Ecto neural progenitor cell (in vitro differentiated cells): ENCODE measurements at regions not wholly inside any gene's neighbourhood (a gene's known extent, or its start where the extent isn't known, plus 50 kb on each side); places are given as distances from the start of the nearest gene placed in this dataset.
"Not testable (repeated sequence)": the region's sequence is repeated elsewhere in the genome, so short reads cannot be mapped to it uniquely, and the experiment has no call there.

Experiments
- DNase-seq: peaks from one replicate; pipeline ENCODE4 v3.0.0-alpha.2; 2018; ENCODE audit warnings: low spot score

DNA sequence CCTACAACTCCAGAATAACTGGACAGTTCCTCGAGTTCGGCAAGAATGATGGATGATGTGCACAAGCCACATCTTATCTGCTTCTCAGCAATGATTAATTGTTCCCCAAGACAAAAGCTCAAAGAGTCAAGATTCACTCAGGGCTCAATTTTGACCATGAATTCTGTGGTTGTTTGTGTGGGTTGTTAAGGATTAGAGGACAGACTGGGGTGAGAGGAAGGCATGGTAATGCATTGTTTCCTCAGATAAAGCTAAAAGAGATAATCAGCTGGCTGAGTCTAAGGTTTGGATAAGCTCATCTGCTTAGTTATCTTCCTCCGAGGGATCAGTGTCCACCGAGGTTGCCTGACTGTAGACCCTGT lies 161.0 kb downstream of the CPEB2 start:
- DNase-seq = no peak

DNA sequence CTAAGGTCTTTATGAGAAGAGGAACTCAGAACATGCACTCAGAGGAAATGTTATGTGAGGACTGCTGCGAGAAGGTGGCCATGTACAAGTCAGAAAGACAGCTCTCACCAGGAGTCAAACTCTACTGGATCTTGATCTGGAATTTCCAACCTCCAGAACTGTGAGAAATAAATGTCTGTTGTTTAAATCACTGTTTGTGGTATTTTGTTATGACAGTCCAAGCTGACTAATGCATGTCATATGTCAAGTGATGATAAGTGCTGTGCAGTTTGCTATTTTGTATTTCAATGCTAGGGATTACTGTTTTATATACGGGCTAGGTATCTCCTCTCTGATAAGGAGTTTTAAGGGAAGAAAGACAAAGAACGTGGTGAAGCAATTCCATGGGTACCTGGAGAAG lies 162.3 kb downstream of the CPEB2 start:
- no peak for DNase-seq

DNA sequence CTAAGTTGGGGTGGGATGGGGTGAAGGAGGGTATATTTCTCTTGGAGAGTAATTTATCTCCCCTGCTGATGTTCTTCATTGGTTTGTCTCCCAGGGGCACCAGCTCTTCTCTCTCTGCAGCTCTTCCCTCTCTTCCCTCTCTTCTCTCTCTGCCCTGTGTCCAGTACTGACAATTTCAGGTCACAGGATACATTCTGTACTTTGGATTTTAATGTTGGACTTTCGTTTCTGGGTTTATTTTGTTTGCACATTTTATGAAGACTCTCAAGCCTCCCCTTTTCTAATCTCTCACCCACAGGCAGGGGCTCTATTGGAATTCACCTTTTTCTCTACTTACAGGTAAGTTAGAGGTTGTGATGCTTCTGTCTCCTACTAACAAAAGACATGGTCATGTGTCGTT lies 165.5 kb downstream of the CPEB2 start:
- no peak for DNase-seq

DNA sequence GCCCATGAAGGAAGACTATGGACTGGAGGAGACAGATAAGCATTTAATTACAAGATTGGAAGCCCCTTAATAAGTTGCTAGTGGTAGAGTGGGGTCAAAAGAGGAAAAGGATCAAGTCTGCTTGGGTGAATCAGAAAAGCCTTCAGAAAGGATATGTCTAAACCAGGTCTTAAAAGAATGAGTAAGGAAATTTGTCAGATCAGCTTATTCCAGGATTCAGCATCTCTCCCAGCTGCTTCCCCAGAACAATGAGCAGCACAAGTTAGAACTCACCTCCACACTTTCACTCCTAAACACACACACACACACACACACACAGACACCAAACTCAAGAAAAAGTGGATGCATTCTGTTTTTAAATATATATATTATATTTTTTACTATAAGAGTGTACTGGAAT lies 166.5 kb downstream of the CPEB2 start:
- DNase-seq = no peak

DNA sequence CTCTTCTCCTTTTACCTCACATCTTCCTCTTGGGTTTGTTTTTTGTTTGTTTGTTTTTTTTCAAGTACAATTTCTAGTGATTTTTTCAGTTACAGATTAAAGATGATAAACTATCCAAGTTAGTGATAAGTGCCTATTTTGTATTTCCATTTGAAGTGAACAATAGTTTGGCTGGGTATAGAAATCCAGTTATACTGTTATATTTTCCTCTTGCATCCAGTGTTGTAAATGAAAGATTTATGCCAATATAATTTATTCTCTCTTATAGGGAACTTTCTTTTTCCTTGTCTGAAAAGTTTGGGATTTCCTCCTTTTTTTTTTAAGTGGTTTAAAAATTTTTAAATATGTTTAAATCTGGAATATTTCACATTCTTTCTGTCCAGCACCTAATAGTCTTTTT lies 169.4 kb downstream of the CPEB2 start:
- DNase-seq = no peak

DNA sequence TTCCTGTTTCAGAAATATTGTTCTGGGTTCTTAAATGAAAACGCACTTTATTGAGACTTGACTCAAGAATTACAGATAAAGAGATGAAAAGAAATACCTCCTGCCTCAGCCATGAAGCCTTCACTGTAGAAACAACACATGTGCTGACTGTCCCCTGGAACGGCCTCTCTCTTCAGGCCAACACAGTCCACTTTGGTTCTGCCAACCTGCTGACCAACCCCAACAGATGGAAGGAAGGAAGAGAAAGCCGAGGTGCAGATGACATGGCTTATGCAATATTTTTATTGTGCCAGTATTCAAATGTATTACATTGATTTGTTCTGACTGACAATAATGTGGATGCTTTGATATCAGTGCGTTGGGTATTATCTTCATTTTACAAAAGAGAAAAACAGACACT lies 171.0 kb downstream of the CPEB2 start:
- no peak for DNase-seq

DNA sequence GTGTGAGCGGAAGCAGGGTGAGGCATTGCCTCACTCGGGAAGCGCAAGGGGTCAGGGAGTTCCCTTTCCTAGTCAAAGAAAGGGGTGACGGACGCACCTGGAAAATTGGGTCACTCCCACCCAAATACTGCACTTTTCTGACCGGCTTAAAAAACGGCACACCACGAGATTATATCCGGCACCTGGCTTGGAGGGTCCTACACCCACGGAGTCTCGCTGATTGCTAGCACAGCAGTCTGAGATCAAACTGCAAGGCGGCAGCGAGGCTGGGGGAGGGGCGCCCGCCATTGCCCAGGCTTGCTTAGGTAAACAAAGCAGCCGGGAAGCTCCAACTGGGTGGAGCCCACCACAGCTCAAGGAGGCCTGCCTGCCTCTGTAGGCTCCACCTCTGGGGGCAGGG lies 171.9 kb downstream of the CPEB2 start:
- DNase-seq = not testable (repeated sequence)

DNA sequence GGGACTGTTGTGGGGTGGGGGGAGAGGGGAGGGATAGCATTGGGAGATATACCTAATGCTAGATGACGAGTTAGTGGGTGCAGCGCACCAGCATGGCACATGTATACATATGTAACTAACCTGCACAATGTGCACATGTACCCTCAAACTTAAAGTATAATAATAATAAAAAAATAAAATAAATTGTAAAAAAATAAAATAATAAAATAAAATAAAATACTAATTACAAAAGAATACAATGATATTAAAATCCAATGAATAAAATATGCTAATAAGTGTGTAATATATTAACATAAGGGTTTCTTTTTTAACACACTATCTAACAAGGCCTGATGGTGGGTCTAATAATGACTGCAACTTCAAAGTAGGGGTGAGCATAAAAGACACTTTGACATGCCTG lies 177.6 kb downstream of the CPEB2 start:
- not testable (repeated sequence) for DNase-seq

DNA sequence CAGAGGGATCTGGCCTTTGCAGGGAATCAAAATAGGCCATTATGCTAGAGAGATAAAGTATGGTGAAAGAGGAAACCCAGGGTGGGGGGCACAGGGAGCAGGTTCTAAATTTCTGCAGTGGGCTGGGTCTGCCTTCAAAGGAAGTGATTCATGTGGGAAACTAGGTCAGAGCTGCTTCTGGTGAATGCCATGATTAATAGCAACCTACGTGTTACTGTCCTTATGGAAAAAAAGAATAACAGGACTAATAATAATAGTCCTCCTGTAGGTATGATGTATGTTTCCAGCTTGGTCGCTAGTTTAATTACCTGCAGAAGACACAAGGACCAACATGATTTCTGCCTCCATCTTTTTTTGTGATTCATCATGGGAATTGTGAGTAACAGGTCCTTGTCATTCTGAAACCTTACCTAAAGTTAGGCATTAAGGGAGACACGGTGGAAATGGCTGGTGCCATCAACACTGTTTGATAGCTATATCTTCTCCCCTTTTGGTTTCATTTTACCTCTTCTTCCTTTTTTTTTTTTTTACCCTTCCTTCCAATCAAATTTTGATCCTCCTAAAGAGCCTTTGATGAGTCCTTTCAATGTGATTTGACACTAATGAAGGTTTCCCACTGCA lies 180.4 kb downstream of the CPEB2 start:
- DNase-seq = no peak

DNA sequence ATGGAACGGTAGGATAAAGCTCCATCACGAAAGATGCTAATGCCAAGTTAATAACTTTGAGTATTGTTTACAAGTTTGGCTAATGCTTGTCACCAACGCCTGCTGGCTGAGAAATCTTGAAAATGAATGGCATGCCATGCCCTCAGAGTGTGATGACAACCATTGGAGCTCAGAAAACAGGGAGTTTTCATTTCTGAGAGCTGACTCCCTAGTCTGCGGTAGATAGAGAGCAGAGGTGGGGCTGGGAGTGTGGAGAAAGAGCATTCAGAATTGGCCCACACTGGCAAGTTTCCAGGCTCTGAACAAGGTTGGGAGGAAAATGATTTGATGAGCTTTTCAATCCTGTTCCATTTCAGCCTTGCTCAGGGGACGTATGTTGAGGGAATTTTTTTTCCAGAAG lies 183.9 kb downstream of the CPEB2 start:
- no peak for DNase-seq

DNA sequence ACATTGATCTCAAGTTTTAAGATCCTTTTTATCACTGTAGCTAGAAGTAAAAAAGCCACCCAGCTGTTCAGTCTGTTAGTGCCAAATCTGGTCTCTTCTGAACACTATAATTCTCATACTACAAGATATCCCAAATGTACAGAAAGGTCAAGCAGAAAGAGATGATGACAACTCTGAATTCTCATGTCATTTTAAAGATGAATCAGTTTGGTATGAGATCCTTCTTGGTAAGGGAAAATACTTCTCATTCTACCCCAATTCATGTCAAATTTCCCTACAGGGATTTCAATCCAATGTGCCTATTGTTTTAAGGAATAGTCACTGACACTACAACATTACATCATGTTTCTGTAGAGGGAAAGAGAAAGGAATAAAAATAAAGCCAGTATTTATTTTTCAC lies 184.5 kb downstream of the CPEB2 start:
- DNase-seq = no peak

DNA sequence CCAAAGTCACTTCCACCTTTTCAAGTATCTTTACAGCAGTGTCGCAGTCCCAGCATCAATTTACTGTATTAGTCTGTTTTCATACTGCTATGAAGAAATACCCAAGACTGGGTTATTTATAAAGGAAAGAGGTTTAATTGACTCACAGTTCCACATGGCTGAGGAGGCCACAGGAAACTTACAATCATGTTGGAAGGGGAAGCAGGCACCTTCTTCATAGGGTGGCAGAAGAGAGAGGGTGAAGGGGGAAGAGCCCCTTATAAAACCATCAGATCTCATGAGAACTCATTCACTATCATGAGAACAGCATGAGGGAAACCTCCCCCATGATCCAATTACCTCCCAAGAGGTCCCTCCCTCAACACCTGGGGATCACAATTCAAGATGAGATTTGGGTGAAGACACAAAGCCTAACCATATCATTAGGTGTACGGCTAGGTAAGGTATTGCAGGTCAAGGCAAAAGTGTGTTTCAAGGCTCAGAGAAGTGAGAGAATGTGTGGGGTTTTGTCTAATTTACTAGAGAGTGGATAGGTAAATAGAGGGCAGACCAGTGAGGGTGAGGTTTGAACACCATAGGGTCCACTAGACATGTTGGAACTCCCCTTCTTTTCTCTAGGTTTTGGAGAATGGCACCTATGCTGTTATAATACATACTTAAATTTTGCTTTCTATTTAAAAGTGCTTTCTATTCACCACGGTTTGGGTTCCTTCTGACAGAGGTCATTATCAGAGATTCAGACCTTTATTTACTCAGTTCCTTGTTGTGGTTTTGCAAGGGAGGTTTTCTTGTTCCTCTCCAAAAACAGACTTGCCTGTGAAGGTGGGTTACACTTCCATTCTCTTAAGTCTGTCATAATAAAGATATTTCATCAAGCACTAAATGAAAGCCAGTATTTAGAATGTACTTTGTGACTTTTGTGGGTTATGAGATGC lies 186.6 kb downstream of the CPEB2 start:
- no peak for DNase-seq

DNA sequence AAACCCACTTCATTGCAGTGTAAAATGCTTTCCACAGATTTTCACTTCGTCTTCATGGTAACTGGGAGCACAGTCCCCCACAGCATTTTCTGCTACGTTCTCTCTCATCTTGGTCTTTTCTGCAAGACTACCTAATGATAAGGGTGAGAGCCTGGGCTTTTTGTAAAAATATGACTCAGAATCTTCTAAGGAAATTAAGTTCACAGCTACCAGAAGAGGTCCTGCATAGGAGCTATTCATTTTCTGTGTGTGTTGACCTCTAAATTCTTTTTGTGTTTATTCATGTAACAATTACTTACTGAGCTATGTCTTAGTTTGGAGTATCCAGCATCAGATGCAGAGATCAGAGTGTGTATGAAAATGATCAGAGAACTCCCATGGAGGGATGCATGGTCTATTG lies 192.2 kb downstream of the CPEB2 start:
- no peak for DNase-seq

DNA sequence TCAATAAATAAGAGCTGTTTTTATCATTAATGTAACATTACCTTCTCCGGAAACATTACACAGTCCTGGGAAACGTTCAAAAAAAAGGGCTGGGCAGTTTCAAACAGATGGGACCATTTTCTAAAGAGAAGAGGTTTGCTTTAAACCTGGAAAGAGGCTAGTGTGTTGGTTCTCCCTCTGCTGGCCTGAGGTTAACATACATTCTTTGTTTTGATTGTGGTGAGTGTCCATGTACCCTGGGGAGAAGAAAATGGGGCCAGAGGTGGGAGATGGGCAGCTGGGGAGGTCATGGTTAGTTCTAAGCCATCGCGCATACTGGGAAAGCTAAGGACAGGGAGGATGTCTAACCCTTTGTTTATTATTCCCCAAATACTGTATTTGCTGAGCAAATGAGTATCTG lies 194.7 kb downstream of the CPEB2 start:
- DNase-seq = no peak

DNA sequence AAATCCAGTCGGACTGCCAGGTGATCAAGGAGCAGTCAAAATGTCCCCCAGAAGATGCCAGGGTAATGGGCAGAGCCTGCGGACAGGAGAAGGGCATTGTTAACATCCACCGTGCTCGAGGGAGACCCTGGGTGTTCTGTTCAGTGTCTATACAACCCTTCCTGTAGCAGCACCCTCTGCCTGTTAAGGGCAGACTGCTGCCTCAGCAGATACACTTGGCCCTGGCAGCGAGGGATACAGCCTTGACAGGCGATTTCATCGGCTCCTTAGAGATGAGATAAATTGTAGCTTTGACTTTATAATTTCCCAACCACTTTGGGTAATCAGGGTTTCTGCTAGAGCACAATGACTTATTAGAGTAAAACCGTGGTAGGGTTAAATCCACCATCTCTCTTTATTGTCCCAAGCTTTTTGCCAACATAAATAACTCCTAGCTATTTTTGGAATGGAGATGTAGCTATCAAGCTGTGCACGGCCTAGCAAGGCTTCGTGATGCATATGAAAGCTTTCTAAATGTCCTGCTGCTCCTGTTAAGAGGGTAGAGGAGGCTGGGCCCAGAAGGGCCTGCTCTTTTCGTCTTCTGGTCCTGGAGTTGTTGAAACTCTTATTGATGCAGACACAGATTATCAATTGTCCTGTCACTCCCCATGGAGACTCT lies 195.9 kb downstream of the CPEB2 start:
- DNase-seq = no peak

DNA sequence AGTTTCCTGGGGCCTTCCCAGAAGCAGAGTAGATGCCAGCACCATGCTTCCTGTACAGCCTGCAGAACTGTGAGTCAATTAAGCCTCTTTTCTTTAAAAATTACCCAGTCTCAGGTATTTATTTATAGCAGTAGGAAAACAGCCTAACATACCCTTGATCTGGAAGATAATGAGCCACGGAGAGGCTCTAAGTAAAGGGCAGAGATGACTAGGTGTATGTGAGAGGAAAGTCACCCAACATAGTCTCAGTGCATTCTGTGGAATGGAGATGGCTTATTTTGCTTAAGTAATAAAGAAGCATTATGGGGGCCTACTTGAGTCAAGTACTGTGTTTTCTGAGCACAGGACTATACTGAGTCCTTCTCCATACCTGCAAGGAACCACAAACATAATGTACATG lies 199.5 kb downstream of the CPEB2 start:
- DNase-seq = no peak

DNA sequence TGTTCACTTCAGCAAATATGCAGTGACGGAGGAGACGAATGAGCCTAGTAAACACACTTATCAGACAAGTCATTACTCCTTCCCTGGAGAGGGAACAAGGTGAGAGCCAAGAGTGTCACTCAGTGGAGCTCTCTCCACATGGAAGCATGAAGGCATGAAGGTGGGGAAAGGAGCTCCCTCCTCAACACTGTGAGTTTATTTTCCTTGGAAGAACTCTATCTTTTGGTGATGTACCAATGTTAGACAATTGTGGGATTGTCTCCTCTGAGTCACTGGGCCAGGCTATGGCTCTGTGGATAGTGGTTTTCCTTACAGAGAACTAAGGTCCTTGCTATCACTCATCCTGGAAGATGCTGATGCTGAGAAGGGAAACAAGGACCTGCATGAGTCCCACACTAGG lies 200.2 kb downstream of the CPEB2 start:
- DNase-seq = no peak

DNA sequence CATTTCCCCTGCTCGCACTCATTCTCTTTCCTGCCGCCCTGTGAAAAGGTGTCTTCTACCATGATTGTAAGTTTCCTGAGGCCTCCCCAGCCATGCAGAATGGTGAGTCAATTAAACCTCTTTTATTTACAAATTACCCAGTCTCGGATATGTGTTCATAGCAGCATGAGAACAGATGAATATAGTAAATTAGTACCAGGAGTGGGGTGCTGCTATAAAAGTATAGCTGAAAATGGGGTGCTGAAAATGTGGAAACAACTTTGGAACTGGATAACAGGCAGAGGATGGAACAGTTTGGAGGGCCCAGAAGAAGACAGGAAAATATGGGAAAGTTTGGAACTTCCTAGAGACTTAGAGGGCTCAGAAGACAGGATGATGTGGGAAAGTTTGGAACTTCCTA lies 204.2 kb downstream of the CPEB2 start:
- not testable (repeated sequence) for DNase-seq

DNA sequence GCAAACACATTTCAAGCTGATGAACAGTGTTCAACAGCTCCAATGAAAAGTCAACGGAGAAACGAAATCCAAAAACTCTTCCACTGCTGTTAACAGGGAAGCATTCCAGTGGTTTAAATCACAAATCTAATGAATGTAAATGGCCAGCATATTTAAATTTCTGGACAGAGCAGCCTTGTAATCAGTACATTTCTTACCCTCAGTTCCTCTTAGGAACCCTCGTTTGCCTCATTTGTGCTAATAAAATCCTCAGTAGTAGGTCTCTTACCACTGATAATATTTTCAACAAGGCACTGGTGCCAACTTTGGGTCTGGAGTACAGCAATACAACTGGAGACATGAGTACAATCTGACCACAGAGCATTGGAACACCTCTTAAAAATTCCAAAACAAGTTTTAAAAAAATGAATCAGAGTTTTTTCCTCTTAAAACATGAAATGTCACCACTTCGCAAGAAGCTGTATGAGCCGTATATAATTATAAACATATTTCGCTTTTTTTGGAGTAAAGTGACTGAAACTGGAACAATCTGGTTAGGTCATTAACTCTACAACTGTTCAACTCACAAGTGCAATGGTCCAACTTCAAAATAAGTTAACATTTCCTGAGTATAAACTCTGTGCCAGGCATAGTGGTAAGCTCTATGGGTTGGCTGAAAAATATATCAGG lies 211.2 kb downstream of the CPEB2 start:
- DNase-seq = no peak

DNA sequence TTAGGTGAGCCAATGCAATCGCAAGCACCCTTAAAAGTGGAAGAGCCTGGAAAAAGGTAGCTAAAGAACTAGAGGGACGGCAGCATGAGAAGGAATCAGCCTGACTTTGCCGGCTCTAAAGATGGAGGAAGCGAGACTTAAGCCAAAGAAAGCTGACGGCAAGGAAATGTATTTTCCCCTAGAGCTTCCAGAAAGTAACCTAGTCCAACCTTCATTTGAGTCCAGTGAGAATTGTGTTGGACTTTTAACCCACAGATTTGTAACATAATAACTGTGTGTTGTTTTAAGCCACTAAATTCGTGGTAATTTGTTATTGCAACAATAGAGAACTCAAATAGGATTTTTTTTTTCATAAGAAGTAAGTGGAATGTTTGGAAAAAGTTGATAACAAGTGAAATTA lies 212.7 kb upstream of the C1QTNF7 start:
- no peak for DNase-seq

DNA sequence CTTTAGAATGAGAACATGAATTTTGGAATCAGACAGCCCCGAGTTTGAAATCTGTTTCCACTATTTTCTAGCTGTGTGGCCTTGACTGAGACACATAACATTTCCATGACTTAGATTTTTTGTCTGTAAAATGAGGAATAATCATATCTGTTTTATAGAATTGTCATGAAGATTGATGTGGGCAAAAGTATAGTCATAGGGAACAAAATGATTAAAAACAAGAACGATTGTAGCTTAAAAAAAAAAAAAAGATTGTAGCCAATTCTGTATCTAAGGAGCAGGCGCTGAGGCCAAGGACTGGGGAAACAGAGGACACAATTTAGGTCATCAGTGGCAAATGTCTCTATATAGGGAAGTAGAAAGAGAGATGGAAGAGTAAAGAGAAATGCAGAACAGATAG lies 201.6 kb upstream of the C1QTNF7 start:
- DNase-seq = no peak

DNA sequence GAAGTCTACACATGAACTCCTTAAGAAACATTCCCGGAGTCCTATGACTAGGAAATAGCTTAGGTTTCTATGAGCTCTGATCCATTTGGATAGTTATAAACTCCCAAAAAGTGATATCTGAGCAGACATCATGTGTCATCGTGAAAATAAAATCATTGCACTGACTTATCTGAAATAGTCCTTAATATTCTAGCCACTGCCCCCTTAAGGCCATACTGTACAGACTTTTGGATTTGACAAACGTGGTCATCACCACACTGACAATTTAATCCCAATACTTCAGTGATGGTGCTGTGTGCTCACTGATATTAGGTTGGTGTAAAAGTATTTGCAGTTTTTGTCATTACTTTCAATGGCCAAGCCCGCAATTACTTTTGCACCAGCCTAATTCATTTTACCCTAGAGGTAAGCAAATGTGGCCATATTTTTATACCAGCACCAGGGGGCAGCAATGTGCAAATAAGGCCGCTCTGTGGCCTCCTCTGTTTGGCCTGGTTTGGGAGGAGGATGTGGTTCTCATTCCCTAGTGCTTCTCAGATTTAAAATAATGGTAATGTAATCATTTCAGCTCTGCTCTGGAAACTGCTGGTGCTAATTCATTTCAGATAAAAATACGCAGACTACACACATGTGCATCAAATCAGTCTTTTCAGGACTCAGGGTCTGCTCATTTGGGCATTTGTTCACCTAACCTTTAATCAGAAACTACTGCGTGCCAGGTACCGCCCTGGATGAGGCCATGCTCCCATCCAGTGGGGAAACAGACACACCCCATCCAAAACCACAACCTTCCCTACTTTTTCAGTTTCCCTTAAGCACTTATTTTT lies 196.4 kb upstream of the C1QTNF7 start:
- DNase-seq = peak; percentile 72
